ENCODE measurements at regions not wholly inside any gene's neighbourhood (a gene's known extent, or its start where the extent isn't known, plus 50 kb on each side); places are given as distances from the start of the nearest gene placed in this dataset.

GRCh38 chr1:195185736-195186135 is 1422.5 kb downstream of the KCNT2 start:
- 0% methylated on average over 2 of the region's 2 CpGs for WGBS (ENCODE audit: insufficient coverage, insufficient replicate concordance, low lambda C conversion rate, missing lambda C conversion rate)
- in situ Hi-C loops (cut with MboI) (no loop called here), intact Hi-C loops (cut with micrococcal nuclease; ENCODE audit: unreplicated experiment) (no loop called here)
- no peaks in the 10 kb centered on the region for H3K4me1 ChIP-seq (ENCODE audit: control insufficient read depth, insufficient read depth, low read length)
- POLR2A ChIA-PET: no interaction called here
- RAD21 ChIA-PET (ENCODE audit: unreplicated experiment): no interaction called here
- H3K9me3 ChIP-seq (replicated peaks; ENCODE audit: control insufficient read depth, insufficient read depth, low read length): no peaks in the 10 kb centered on the region; the same call in 2 of the 3 replicates
- H3K4me2 ChIP-seq (ENCODE audit: control insufficient read depth, insufficient read depth): no peak overlapping the region
- DNase-seq (ENCODE audit: low read depth, low spot score) (no peak), FAIRE-seq (no peak), ATAC-seq (no peak)
- no peak overlapping the region for H3K9ac ChIP-seq (ENCODE audit: control insufficient read depth, insufficient read depth, low read length)
- no peaks in the 10 kb centered on the region for H3K79me2 ChIP-seq (ENCODE audit: control insufficient read depth, insufficient read depth, low read length)
- no peak overlapping the region for H3K4me3 ChIP-seq
- peaks cover 0 to 1% of the 10 kb centered on the region in 2 experiments; a peak in 1 of 4 replicates for H3K27me3 ChIP-seq (replicated peaks in 1 of 2; ENCODE audit: control insufficient read depth in 2 of 2, insufficient read depth in 2 of 2, low read length in 1 of 2)
- H3K36me3 ChIP-seq (ENCODE audit: control insufficient read depth in 2 of 2, insufficient read depth in 2 of 2, low read length in 1 of 2): no peaks in the 10 kb centered on the region
- SMC1A ChIA-PET (ENCODE audit: uncharacterized antibody, unreplicated experiment): no interaction called here
- CTCF ChIA-PET: no interaction called here
- no peak overlapping the region for H3K27ac ChIP-seq (ENCODE audit: control insufficient read depth, insufficient read depth)
- H2AFZ ChIP-seq (ENCODE audit: control insufficient read depth, low read depth, low read length): no peak overlapping the region
- BruUV-seq (replicated peaks): no TSS peak
- no peaks in the 10 kb centered on the region for H4K20me1 ChIP-seq (ENCODE audit: control insufficient read depth, insufficient read depth)
- TF ChIP-seq MYB (IDR thresholded peaks at IDR 0.05; ENCODE audit: borderline replicate concordance, low read depth, low read length): no peak
- TF ChIP-seq CBX3 (IDR thresholded peaks at IDR 0.05; ENCODE audit: borderline replicate concordance, low read depth): no peak
- no peak for TF ChIP-seq REST (IDR thresholded peaks at IDR 0.05; ENCODE audit: low read depth, low read length)
- TF ChIP-seq SMC3 (IDR thresholded peaks at IDR 0.05; ENCODE audit: borderline replicate concordance, low read length): no peak
- TF ChIP-seq TCF12 (IDR thresholded peaks at IDR 0.05; ENCODE audit: low read depth, low read length): no peak
- no peak for TF ChIP-seq MTA2 (IDR thresholded peaks at IDR 0.05; ENCODE audit: low read depth)
- no peak for TF ChIP-seq CHD4 (IDR thresholded peaks at IDR 0.05)
- no peak for TF ChIP-seq POLR2AphosphoS5 (IDR thresholded peaks at IDR 0.05; ENCODE audit: low read length)
- TF ChIP-seq ELK1 (IDR thresholded peaks at IDR 0.05; ENCODE audit: low read depth, low read length): no peak
- TF ChIP-seq EGR1 (IDR thresholded peaks at IDR 0.05; ENCODE audit: borderline replicate concordance in 1 of 2, low read depth in 2 of 2, low read length in 2 of 2): no peak
- no peak for TF ChIP-seq CBX5 (IDR thresholded peaks at IDR 0.05; ENCODE audit: low read depth)
- no peak for TF ChIP-seq ZNF217 (IDR thresholded peaks at IDR 0.05)
- no peak for TF ChIP-seq ATF7 (IDR thresholded peaks at IDR 0.05; ENCODE audit: low read depth)
- TF ChIP-seq E2F4 (IDR thresholded peaks at IDR 0.05; ENCODE audit: low read depth, low read length): no peak
- no peak for TF ChIP-seq CEBPB (IDR thresholded peaks at IDR 0.05; ENCODE audit: borderline replicate concordance in 1 of 2, low read depth in 2 of 2, low read length in 2 of 2)
- TF ChIP-seq GABPA (IDR thresholded peaks at IDR 0.05; ENCODE audit: low read depth): no peak
- no peak for TF ChIP-seq YBX1 (IDR thresholded peaks at IDR 0.05)
